ENCODE measurements at regions not wholly inside any gene's neighbourhood (a gene's known extent, or its start where the extent isn't known, plus 50 kb on each side); places are given as distances from the start of the nearest gene placed in this dataset.

DNA sequence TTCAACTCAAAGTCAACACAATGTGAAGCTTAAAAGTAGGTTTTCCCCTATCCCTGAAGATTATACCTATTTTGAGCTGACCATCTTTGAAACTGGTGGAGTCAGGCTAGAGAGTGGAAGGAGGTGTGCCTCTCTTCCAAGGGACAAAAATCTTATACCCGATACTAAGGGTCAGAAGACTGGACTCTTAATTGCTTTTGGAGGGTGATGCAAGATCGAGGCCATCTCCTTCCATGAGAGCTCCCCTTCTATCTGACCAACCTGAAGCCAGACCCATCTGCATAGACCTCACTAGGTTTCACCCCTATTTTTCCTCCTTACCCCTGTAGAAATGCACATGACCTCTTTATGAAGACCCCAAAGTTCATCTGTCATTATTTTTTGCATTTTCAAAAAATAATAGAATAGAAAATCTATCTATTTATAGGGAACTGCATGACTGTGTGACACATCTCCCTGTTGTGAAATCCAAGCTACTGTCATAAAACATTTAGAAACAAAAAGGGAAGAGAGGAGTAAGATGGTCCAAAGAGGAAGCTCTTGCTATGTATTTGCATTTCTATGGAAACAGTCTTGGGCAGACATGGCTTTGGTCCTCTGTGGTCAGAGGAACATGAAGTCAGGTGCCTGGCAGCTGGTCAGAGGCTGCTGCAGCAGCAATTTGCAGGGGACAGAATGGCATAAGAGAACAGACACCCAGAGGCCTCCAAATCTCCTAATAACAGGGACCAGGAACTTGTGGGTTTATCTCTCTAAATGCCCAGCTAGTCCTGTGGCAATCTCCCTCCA lies 349.2 kb downstream of the MAFB start:
- no peak for DNase-seq (ENCODE audit: low spot score)
- intact Hi-C loops (cut with DNase I) = no loop called here

DNA sequence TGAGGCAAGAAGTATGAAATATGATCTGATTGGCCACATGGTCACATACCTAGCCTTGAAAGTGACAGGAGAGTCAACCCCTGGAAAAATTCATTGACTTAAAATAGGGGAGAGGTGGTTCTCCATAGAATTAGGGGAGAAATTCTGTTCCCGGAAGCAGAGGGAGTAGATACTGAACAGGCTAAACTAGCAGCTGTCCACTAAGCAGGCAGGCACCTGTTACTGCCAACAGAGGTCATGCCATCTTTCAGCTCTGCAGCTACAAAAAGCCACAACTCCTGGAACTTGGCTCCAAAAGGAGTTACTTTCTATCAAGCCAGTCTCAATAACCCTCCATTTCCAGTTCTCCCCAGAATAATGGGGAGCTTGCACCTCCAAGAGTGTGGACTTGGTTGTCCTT lies 352.5 kb downstream of the MAFB start:
- intact Hi-C loops (cut with DNase I) = no loop called here
- DNase-seq (ENCODE audit: low spot score) = no peak

- intact Hi-C loops (cut with DNase I) = no loop called here
- DNase-seq (ENCODE audit: low spot score) = no peak
Observed at GRCh38 chr20:40335901-40336351, 353.1 kb downstream of the MAFB start.

GRCh38 chr20:40335437-40335836 lies 353.6 kb downstream of the MAFB start:
- DNase-seq (ENCODE audit: low spot score) = no peak
- intact Hi-C loops (cut with DNase I) = no loop called here

- intact Hi-C loops (cut with DNase I) = no loop called here
- DNase-seq (ENCODE audit: low spot score) = no peak
Observed at GRCh38 chr20:40333591-40333990, 355.4 kb downstream of the MAFB start.

GRCh38 chr20:40331807-40332560 lies 357.1 kb downstream of the MAFB start:
- DNase-seq (ENCODE audit: low spot score) = no peak
- intact Hi-C loops (cut with DNase I) = no loop called here

GRCh38 chr20:40331249-40331648 lies 357.8 kb downstream of the MAFB start:
- DNase-seq (ENCODE audit: low spot score) = no peak
- intact Hi-C loops (cut with DNase I) = no loop called here

GRCh38 chr20:40329321-40329720 lies 359.7 kb downstream of the MAFB start:
- DNase-seq (ENCODE audit: low spot score) = no peak
- intact Hi-C loops (cut with DNase I) = no loop called here

- intact Hi-C loops (cut with DNase I) = no loop called here
- no peak for DNase-seq (ENCODE audit: low spot score)
Observed at GRCh38 chr20:40326784-40327183, 362.3 kb downstream of the MAFB start.

GRCh38 chr20:40325006-40325568 lies 363.9 kb downstream of the MAFB start:
- intact Hi-C loops (cut with DNase I) = no loop called here
- no peak for DNase-seq (ENCODE audit: low spot score)

- DNase-seq (ENCODE audit: low spot score) = no peak
- intact Hi-C loops (cut with DNase I) = no loop called here
Observed at GRCh38 chr20:40323361-40323794, 365.7 kb downstream of the MAFB start.

- intact Hi-C loops (cut with DNase I) = no loop called here
- DNase-seq (ENCODE audit: low spot score) = no peak
Observed at GRCh38 chr20:40322941-40323340, 366.1 kb downstream of the MAFB start.

DNA sequence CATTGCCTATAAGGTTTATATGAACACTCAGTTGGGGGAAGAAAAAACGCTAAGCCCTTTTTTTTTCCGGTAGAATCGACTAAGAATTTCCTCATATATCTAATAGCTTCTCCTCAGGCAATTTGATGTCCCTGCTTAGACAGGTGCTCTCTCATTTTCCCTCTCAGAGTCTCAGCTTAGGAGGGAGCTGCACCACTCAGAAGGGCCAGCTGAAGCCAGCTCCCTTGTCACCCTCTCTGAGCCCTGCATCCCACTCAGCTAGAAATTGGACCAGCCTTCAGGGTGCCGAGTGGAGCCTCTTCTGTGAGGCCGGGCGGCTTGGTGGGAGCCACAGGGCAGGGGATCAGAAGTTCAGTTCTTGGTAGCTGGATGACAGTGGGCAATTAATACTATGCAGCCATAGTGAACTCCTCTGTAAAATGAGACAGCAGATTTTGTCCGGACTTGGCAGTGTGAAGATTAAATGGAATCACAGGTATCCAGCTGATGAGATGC lies 368.5 kb downstream of the MAFB start:
- intact Hi-C loops (cut with DNase I) = no loop called here
- DNase-seq (ENCODE audit: low spot score) = no peak

DNA sequence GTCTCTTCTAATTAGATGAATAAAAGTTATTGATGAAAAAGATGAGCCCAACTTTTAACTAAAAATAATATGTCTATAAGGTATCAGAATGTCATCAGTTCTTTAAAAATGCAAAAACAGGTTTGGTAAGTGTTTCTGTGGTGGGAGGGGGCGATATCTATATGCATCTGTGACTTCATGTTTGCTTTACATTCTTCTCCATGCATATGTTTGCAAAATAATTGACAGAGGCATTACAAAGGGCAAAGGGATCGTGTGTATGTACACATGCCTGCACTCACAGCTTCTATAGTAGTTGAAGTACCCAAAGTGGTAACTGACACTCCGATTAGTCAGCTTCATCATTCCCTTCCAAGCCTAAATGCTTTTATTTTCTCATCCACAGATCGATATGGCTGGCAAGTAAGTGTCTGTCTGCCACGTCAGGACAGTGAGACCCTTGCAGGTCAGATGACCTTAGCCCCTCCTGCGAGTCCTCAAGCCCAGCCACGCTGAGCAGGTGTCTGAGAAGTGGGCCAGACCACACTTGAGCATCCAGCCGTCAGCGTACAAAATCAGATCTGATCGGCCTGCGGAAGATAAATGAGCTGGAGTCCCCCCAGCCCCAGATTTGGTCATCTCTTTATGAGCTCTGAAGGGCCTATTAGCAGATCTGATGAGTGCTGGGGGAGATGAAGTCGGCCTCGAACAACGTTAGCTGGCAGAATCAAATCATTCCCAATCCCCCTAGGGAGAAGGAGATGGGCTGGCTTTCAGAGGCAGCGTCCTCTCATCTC lies 369.1 kb downstream of the MAFB start:
- no peak for DNase-seq (ENCODE audit: low spot score)
- intact Hi-C loops (cut with DNase I) = no loop called here

DNA sequence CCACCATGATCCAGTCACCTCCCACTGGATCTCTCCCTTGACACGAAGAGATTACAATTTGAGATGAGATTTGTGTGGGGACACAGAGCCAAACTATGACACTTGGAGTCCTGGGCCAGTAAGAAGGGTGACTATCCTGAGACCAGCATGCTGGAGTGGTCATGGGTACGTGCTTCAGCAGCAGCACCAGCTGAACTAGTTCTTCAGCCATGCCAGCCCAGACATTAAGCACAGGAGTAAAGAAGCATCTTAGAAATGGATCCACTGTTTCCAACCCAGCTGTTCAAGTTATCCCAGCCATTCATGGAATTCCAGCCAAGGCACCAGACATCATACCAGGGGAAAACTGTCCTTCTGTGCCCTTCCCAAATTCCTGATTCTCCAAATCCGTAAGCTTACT lies 370.0 kb downstream of the MAFB start:
- DNase-seq (ENCODE audit: low spot score) = no peak

DNA sequence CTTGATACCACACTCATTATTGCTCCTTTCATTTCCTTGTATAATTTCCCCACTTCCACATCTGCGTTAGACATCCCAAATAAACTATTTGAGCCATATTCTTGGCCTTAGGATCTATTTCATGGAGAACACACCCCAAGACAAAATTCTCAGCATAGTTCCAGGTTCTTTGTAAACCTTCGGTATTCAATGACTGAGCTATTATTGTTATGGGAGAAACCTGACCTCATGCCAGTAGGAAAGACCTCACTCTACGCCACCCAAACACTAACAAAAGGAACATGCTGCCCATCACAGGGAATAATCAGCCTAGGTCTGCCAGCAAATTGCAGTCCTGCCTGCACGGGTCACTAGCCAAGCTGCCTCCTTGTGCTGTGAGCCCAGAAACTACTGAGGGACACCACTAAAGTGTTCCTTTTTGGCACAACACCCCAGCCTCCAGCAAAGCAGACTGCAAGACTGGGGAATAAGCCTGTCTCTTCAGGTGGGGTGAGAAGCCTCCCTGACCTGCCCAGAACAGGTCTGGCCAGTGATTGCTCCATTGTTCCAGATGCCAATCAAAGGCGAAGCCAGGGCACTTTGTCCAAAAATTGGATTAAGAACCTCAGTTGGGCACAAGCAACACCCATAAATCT lies 371.8 kb downstream of the MAFB start:
- intact Hi-C loops (cut with DNase I) = no loop called here
- no peak for DNase-seq (ENCODE audit: low spot score)

More for the DNA sequence above, 370.0 kb downstream of the MAFB start:
- intact Hi-C loops (cut with DNase I) = no loop called here

GRCh38 chr20:40314278-40314677 lies 374.8 kb downstream of the MAFB start:
- DNase-seq (ENCODE audit: low spot score) = no peak
- intact Hi-C loops (cut with DNase I) = no loop called here

DNA sequence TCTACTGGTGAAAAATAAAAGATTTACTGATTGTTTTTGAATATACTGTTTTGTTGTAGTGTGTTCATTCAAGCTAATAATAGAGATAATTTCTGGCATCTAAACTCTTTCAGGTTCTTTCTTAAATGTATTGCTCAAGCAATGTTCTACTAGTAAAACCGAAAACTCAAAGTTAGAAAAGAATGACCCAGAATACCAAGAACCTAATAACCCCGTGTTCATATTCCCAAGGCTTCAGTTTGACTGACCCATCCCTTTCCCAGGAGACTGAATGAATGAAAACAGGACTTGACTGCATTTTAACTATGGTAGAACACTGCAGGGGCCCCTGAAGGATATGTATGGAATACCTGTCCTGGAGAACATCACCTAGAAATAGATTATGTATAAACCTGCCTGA lies 375.3 kb downstream of the MAFB start:
- intact Hi-C loops (cut with DNase I) = no loop called here
- no peak for DNase-seq (ENCODE audit: low spot score)

GRCh38 chr20:40309731-40310130 lies 379.3 kb downstream of the MAFB start:
- intact Hi-C loops (cut with DNase I) = loop anchor here in 1 of 2 donors (2.0 kb wide), 1 partner anchor 189 kb away; no protein-coding TSS in a partner anchor

More at GRCh38 chr20:40309731-40310130, 379.3 kb downstream of the MAFB start:
- DNase-seq (ENCODE audit: low spot score) = no peak
